OCI-LY3 (cell line): ENCODE measurements at regions not wholly inside any gene's neighbourhood (a gene's known extent, or its start where the extent isn't known, plus 50 kb on each side); places are given as distances from the start of the nearest gene placed in this dataset.

Experiments used
- CTCF ChIP-seq: fragments of 200-600, 300-600 bp; sonication (generic); IDR thresholded peaks from 2 replicates; pipeline ENCODE4 v1.5.1; 2014; ENCODE audit warnings: antibody characterized with exemption, low read length, low read depth
- EZH2phosphoT487 ChIP-seq: fragments of 200-600 bp; shearing (Covaris generic); IDR thresholded peaks from 2 replicates; pipeline ENCODE4 v1.6.1; 2018; ENCODE audit warnings: antibody characterized with exemption, mixed run types, low read depth

- no peak for TF ChIP-seq CTCF
- no peak for TF ChIP-seq EZH2phosphoT487
Measured at GRCh38 chr11:30092518-30092917, 75.7 kb upstream of the KCNA4 start.
